ENCODE measurements at regions not wholly inside any gene's neighbourhood (a gene's known extent, or its start where the extent isn't known, plus 50 kb on each side); places are given as distances from the start of the nearest gene placed in this dataset.

GRCh38 chr7:114755856-114756255 lies 166.0 kb upstream of the MDFIC start:
- WGBS (ENCODE audit: insufficient coverage): 89% methylated on average over 1 of the region's 4 CpGs
- Histone ChIP-seq H3K4me3 (ENCODE audit: control insufficient read depth in 1 of 7, extremely low read depth in 1 of 7, insufficient read depth in 4 of 7, low read depth in 2 of 7, low read length in 6 of 7) (no peak overlapping the region), H3K27ac (ENCODE audit: insufficient read depth in 1 of 2, low read depth in 1 of 2, low read length in 2 of 2, poor library complexity in 1 of 2, severe bottlenecking in 2 of 2) (no peak overlapping the region), H3K36me3 (ENCODE audit: control insufficient read depth in 4 of 4, insufficient read depth in 4 of 4, low read length in 3 of 4) (no peaks in the 10 kb centered on the region), H3K4me1 (ENCODE audit: control extremely low read depth in 1 of 4, control insufficient read depth in 4 of 4, insufficient read depth in 4 of 4, low read length in 3 of 4) (peaks cover 0 to 4% (median 0%) of the 10 kb centered on the region in 4 experiments), H3K9me3 (ENCODE audit: control extremely low read depth in 1 of 5, control insufficient read depth in 4 of 5, insufficient read depth in 2 of 5, low read depth in 1 of 5, low read length in 4 of 5) (no peaks in the 10 kb centered on the region), H3K27me3 (replicated peaks in 2 of 5; ENCODE audit: control insufficient read depth in 4 of 5, insufficient read depth in 5 of 5, low read length in 4 of 5) (no peaks in the 10 kb centered on the region)
- ChIA-PET POLR2A (no interaction called here), CTCF (no interaction called here)
- no peak for DNase-seq

DNA sequence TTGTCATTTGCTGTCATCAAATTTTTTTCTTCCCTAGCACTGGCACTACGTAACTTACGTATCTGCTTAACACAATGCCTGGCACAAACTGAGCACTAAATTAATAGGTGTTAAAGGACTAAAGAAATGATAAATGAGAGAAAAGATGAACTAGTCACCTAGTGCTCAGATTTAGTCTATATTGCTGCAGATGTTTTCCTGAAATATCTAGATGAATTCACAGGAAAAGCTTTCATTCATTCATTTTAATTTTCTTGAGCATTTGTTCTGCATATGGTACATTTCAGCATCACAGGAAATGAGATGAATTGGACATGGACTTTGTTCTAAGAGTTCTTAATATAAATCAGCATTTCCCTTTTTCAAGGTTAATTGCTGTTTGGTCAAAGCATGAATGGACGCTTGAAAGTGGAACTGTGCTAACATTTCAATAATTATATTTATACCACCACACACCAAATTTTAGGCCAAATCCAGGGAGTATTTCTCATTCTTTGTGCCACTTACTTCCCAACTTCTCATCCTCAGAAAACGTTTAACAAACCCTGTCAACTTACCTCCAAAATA lies 163.2 kb upstream of the MDFIC start:
- H3K36me3 ChIP-seq (ENCODE audit: control insufficient read depth in 4 of 4, insufficient read depth in 4 of 4, low read length in 3 of 4): no peaks in the 10 kb centered on the region
- H3K27ac ChIP-seq (ENCODE audit: insufficient read depth in 1 of 2, low read depth in 1 of 2, low read length in 2 of 2, poor library complexity in 1 of 2, severe bottlenecking in 2 of 2): no peak overlapping the region
- H3K4me1 ChIP-seq (ENCODE audit: control extremely low read depth in 1 of 4, control insufficient read depth in 4 of 4, insufficient read depth in 4 of 4, low read length in 3 of 4): no peaks in the 10 kb centered on the region
- H3K27me3 ChIP-seq (replicated peaks in 2 of 5; ENCODE audit: control insufficient read depth in 4 of 5, insufficient read depth in 5 of 5, low read length in 4 of 5): no peaks in the 10 kb centered on the region
- DNase-seq: no peak
- H3K4me3 ChIP-seq (ENCODE audit: control insufficient read depth in 1 of 7, extremely low read depth in 1 of 7, insufficient read depth in 4 of 7, low read depth in 2 of 7, low read length in 6 of 7): no peak overlapping the region
- POLR2A ChIA-PET: no interaction called here
- WGBS (ENCODE audit: insufficient coverage): 69% methylated on average over 1 of the region's 4 CpGs
- CTCF ChIA-PET: interaction anchor here (1.6 kb wide), 1 partner anchor 16 kb away, joined by 3 read pairs; no protein-coding TSS in a partner anchor
- no peaks in the 10 kb centered on the region for H3K9me3 ChIP-seq (ENCODE audit: control extremely low read depth in 1 of 5, control insufficient read depth in 4 of 5, insufficient read depth in 2 of 5, low read depth in 1 of 5, low read length in 4 of 5)

DNA sequence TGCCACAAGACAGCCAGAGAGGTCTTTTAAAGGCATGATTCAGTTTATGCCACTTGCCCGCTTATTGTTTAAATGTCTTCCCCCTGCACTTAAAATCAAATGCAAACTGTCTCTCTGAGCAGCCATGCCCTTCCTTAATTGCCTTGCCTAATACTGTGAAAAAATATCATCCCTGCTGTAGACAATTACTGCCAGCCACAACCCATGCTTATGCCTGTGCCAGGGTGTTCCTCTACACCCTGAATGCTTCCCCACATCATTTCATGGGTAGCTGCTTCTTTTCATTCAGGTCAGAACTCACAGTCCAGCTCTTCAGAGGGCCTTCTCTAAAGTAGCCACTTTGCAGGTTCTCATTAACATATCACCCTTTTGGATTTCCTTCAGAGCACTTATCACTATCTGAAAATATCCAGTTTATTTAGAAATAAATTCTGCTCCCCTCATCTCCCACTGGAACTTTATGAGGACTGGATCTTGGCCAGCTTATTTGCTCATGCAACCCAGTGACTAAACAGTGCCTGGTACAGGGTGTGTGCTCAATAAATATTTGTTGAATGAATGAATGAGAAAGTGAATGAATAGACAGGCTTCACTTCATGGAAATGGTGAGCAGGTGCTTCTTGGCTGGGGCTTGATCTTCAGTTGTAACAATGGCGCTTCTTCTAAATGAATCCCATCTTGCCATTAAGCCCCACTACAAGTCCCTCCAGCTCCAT lies 162.4 kb upstream of the MDFIC start:
- no peaks in the 10 kb centered on the region for H3K27me3 ChIP-seq (replicated peaks in 2 of 5; ENCODE audit: control insufficient read depth in 4 of 5, insufficient read depth in 5 of 5, low read length in 4 of 5)
- H3K4me1 ChIP-seq (ENCODE audit: control extremely low read depth in 1 of 4, control insufficient read depth in 4 of 4, insufficient read depth in 4 of 4, low read length in 3 of 4): no peaks in the 10 kb centered on the region
- H3K27ac ChIP-seq (ENCODE audit: insufficient read depth in 1 of 2, low read depth in 1 of 2, low read length in 2 of 2, poor library complexity in 1 of 2, severe bottlenecking in 2 of 2): no peak overlapping the region
- ChIA-PET POLR2A (no interaction called here), CTCF (interaction anchor here (1.6 kb wide), 1 partner anchor 15 kb away, joined by 3 read pairs; no protein-coding TSS in a partner anchor)
- no peak for DNase-seq
- H3K4me3 ChIP-seq (ENCODE audit: control insufficient read depth in 1 of 7, extremely low read depth in 1 of 7, insufficient read depth in 4 of 7, low read depth in 2 of 7, low read length in 6 of 7): no peak overlapping the region
- WGBS (ENCODE audit: insufficient coverage): 100% methylated on average over 1 of the region's 2 CpGs
- H3K9me3 ChIP-seq (ENCODE audit: control extremely low read depth in 1 of 5, control insufficient read depth in 4 of 5, insufficient read depth in 2 of 5, low read depth in 1 of 5, low read length in 4 of 5): no peaks in the 10 kb centered on the region
- H3K36me3 ChIP-seq (ENCODE audit: control insufficient read depth in 4 of 4, insufficient read depth in 4 of 4, low read length in 3 of 4): no peaks in the 10 kb centered on the region

GRCh38 chr7:114760477-114760876 lies 161.4 kb upstream of the MDFIC start:
- H3K36me3 ChIP-seq (ENCODE audit: control insufficient read depth in 4 of 4, insufficient read depth in 4 of 4, low read length in 3 of 4): no peaks in the 10 kb centered on the region
- CTCF ChIA-PET: interaction anchor here (1.6 kb wide), 1 partner anchor 14 kb away, joined by 3 read pairs; no protein-coding TSS in a partner anchor
- H3K4me3 ChIP-seq (ENCODE audit: control insufficient read depth in 1 of 7, extremely low read depth in 1 of 7, insufficient read depth in 4 of 7, low read depth in 2 of 7, low read length in 6 of 7): no peak overlapping the region
- H3K9me3 ChIP-seq (ENCODE audit: control extremely low read depth in 1 of 5, control insufficient read depth in 4 of 5, insufficient read depth in 2 of 5, low read depth in 1 of 5, low read length in 4 of 5): no peaks in the 10 kb centered on the region
- POLR2A ChIA-PET: no interaction called here
- H3K27me3 ChIP-seq (replicated peaks in 2 of 5; ENCODE audit: control insufficient read depth in 4 of 5, insufficient read depth in 5 of 5, low read length in 4 of 5): no peaks in the 10 kb centered on the region
- no peak for DNase-seq
- H3K4me1 ChIP-seq (ENCODE audit: control extremely low read depth in 1 of 4, control insufficient read depth in 4 of 4, insufficient read depth in 4 of 4, low read length in 3 of 4): no peaks in the 10 kb centered on the region
- 100% methylated on average over 1 of the region's 2 CpGs for WGBS (ENCODE audit: insufficient coverage)
- no peak overlapping the region for H3K27ac ChIP-seq (ENCODE audit: insufficient read depth in 1 of 2, low read depth in 1 of 2, low read length in 2 of 2, poor library complexity in 1 of 2, severe bottlenecking in 2 of 2)

GRCh38 chr7:114761973-114762372 lies 159.9 kb upstream of the MDFIC start:
- DNase-seq: no peak
- Histone ChIP-seq H3K27me3 (replicated peaks in 2 of 5; ENCODE audit: control insufficient read depth in 4 of 5, insufficient read depth in 5 of 5, low read length in 4 of 5) (no peaks in the 10 kb centered on the region), H3K36me3 (ENCODE audit: control insufficient read depth in 4 of 4, insufficient read depth in 4 of 4, low read length in 3 of 4) (no peaks in the 10 kb centered on the region), H3K9me3 (ENCODE audit: control extremely low read depth in 1 of 5, control insufficient read depth in 4 of 5, insufficient read depth in 2 of 5, low read depth in 1 of 5, low read length in 4 of 5) (no peaks in the 10 kb centered on the region), H3K4me3 (ENCODE audit: control insufficient read depth in 1 of 7, extremely low read depth in 1 of 7, insufficient read depth in 4 of 7, low read depth in 2 of 7, low read length in 6 of 7) (no peak overlapping the region), H3K4me1 (ENCODE audit: control extremely low read depth in 1 of 4, control insufficient read depth in 4 of 4, insufficient read depth in 4 of 4, low read length in 3 of 4) (no peaks in the 10 kb centered on the region), H3K27ac (ENCODE audit: insufficient read depth in 1 of 2, low read depth in 1 of 2, low read length in 2 of 2, poor library complexity in 1 of 2, severe bottlenecking in 2 of 2) (no peak overlapping the region)
- no CpG with 5 or more reads among the region's 2 CpGs for WGBS (ENCODE audit: insufficient coverage)
- POLR2A ChIA-PET: no interaction called here
- CTCF ChIA-PET: no interaction called here

DNA sequence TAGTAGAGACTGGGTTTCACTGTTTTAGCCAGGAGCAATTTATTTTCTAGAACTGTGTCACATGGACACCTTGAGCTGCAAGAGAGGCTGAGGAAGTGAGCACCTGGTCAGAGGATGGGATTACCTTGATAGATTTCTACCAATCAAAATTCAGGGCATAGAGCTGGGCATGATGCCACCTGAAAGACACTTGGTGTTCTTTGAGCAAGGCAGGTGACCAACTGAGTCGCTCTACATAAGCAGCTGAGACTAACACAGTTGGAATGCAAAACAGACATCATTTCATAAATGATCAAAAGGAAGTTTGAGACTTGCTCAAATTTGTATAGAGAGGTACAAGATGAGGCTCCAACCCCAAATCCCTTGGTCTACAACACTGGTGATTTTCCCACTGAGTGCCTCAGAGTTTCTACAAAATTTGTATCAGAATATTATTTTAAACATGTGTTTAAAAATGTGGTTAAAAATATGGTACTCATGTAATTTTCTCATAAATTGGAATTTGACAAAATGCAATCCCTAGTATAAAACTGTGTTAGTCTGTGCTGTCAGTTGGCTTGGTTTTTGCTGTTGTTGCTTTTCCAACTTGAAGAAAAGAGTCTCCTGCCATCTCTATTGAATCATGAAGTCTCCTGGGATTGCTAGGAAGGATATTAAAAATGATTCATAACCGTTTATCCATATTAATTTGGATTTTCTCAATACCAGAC lies 156.4 kb upstream of the MDFIC start:
- CTCF ChIA-PET: no interaction called here
- no peak overlapping the region for H3K4me3 ChIP-seq (ENCODE audit: control insufficient read depth in 1 of 7, extremely low read depth in 1 of 7, insufficient read depth in 4 of 7, low read depth in 2 of 7, low read length in 6 of 7)
- no peaks in the 10 kb centered on the region for H3K4me1 ChIP-seq (ENCODE audit: control extremely low read depth in 1 of 4, control insufficient read depth in 4 of 4, insufficient read depth in 4 of 4, low read length in 3 of 4)
- no peak for DNase-seq
- WGBS (ENCODE audit: insufficient coverage): no CpG with 5 or more reads among the region's 2 CpGs
- POLR2A ChIA-PET: no interaction called here
- H3K36me3 ChIP-seq (ENCODE audit: control insufficient read depth in 4 of 4, insufficient read depth in 4 of 4, low read length in 3 of 4): no peaks in the 10 kb centered on the region
- no peaks in the 10 kb centered on the region for H3K9me3 ChIP-seq (ENCODE audit: control extremely low read depth in 1 of 5, control insufficient read depth in 4 of 5, insufficient read depth in 2 of 5, low read depth in 1 of 5, low read length in 4 of 5)
- no peaks in the 10 kb centered on the region for H3K27me3 ChIP-seq (replicated peaks in 2 of 5; ENCODE audit: control insufficient read depth in 4 of 5, insufficient read depth in 5 of 5, low read length in 4 of 5)
- H3K27ac ChIP-seq (ENCODE audit: insufficient read depth in 1 of 2, low read depth in 1 of 2, low read length in 2 of 2, poor library complexity in 1 of 2, severe bottlenecking in 2 of 2): no peak overlapping the region

GRCh38 chr7:114766041-114766356 lies 155.9 kb upstream of the MDFIC start:
- Histone ChIP-seq H3K4me1 (ENCODE audit: control extremely low read depth in 1 of 4, control insufficient read depth in 4 of 4, insufficient read depth in 4 of 4, low read length in 3 of 4) (no peaks in the 10 kb centered on the region), H3K9me3 (ENCODE audit: control extremely low read depth in 1 of 5, control insufficient read depth in 4 of 5, insufficient read depth in 2 of 5, low read depth in 1 of 5, low read length in 4 of 5) (no peaks in the 10 kb centered on the region), H3K36me3 (ENCODE audit: control insufficient read depth in 4 of 4, insufficient read depth in 4 of 4, low read length in 3 of 4) (no peaks in the 10 kb centered on the region), H3K4me3 (ENCODE audit: control insufficient read depth in 1 of 7, extremely low read depth in 1 of 7, insufficient read depth in 4 of 7, low read depth in 2 of 7, low read length in 6 of 7) (no peak overlapping the region), H3K27ac (ENCODE audit: insufficient read depth in 1 of 2, low read depth in 1 of 2, low read length in 2 of 2, poor library complexity in 1 of 2, severe bottlenecking in 2 of 2) (no peak overlapping the region), H3K27me3 (replicated peaks in 2 of 5; ENCODE audit: control insufficient read depth in 4 of 5, insufficient read depth in 5 of 5, low read length in 4 of 5) (no peaks in the 10 kb centered on the region)
- ChIA-PET CTCF (no interaction called here), POLR2A (no interaction called here)
- WGBS (ENCODE audit: insufficient coverage): 100% methylated on average over 5 of the region's 5 CpGs
- DNase-seq: no peak
